ENCODE measurements at regions not wholly inside any gene's neighbourhood (a gene's known extent, or its start where the extent isn't known, plus 50 kb on each side); places are given as distances from the start of the nearest gene placed in this dataset.

GRCh38 chr1:175857756-175858155 lies 114.4 kb upstream of the TNR start:
- no peak overlapping the region for H3K4me3 ChIP-seq (ENCODE audit: low read depth, low read length)
- no peak for TF ChIP-seq MAX (IDR thresholded peaks at IDR 0.05; ENCODE audit: low read depth, low read length)
- TF ChIP-seq, protein P1, sequence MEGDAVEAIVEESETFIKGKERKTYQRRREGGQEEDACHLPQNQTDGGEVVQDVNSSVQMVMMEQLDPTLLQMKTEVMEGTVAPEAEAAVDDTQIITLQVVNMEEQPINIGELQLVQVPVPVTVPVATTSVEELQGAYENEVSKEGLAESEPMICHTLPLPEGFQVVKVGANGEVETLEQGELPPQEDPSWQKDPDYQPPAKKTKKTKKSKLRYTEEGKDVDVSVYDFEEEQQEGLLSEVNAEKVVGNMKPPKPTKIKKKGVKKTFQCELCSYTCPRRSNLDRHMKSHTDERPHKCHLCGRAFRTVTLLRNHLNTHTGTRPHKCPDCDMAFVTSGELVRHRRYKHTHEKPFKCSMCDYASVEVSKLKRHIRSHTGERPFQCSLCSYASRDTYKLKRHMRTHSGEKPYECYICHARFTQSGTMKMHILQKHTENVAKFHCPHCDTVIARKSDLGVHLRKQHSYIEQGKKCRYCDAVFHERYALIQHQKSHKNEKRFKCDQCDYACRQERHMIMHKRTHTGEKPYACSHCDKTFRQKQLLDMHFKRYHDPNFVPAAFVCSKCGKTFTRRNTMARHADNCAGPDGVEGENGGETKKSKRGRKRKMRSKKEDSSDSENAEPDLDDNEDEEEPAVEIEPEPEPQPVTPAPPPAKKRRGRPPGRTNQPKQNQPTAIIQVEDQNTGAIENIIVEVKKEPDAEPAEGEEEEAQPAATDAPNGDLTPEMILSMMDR (IDR thresholded peaks at IDR 0.05; ENCODE audit: low read depth, low read length): no peak
- no peak for DNase-seq (ENCODE audit: low read depth)

DNA sequence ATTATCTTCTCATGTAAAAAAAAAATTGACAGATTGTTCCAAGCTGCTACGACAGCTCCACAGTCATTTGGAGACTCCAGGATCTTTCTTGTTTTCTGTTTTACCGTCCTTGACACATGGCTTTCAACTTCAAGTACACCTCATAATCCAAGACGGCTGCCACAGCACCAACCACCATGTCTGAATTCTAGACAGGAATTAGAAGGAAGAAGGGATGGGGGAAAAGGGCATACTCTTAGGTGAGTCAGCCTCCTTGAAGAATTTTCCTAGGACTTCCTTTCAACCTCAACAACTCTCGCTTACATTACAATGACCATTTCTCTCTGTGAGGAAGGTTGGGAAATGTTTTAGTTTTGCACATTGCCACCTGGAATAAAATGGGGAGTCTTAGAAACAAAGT lies 110.3 kb upstream of the TNR start:
- TF ChIP-seq POLR2A (IDR thresholded peaks at IDR 0.05; ENCODE audit: extremely low read depth, insufficient read length) (no peak), MAX (IDR thresholded peaks at IDR 0.05; ENCODE audit: low read depth, low read length) (no peak), MYC (IDR thresholded peaks at IDR 0.05; ENCODE audit: low read depth, low read length) (no peak)
- TF ChIP-seq, protein P1 (IDR thresholded peaks at IDR 0.05; ENCODE audit: low read depth, low read length): no peak
- no peak overlapping the region for H3K4me3 ChIP-seq (ENCODE audit: low read depth, low read length)
- no peak for DNase-seq (ENCODE audit: low read depth)

DNA sequence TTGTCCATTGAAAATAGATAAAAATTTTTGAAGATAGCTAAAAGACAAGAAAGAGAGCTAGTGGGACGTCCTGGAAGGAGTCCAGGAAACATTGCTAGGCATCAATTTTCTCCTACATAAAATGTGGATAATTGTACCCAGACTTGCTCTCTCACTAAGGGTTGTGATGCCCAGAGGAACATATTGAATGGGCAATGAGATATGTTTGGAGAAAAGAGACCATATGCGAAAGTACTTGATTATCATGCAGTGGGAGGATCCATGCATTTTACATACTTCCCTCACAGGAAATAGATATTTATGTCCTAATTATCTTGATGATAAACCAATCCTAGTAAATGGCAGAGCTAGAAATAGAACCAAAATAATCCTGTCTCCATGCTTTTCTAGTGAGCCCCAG lies 108.4 kb upstream of the TNR start:
- H3K4me3 ChIP-seq (ENCODE audit: low read depth, low read length): no peak overlapping the region
- DNase-seq (ENCODE audit: low read depth): no peak
- TF ChIP-seq MYC (IDR thresholded peaks at IDR 0.05; ENCODE audit: low read depth, low read length) (no peak), POLR2A (IDR thresholded peaks at IDR 0.05; ENCODE audit: extremely low read depth, insufficient read length) (no peak), MAX (IDR thresholded peaks at IDR 0.05; ENCODE audit: low read depth, low read length) (no peak)
- TF ChIP-seq, protein P1 (IDR thresholded peaks at IDR 0.05; ENCODE audit: low read depth, low read length): no peak

GRCh38 chr1:175848329-175848728 lies 104.9 kb upstream of the TNR start:
- no peak for TF ChIP-seq MYC (IDR thresholded peaks at IDR 0.05; ENCODE audit: low read depth, low read length)
- no peak for TF ChIP-seq POLR2A (IDR thresholded peaks at IDR 0.05; ENCODE audit: extremely low read depth, insufficient read length)
- TF ChIP-seq, protein P1 (IDR thresholded peaks at IDR 0.05; ENCODE audit: low read depth, low read length): no peak
- no peak for DNase-seq (ENCODE audit: low read depth)
- H3K4me3 ChIP-seq (ENCODE audit: low read depth, low read length): no peak overlapping the region

GRCh38 chr1:175845985-175846384 lies 102.6 kb upstream of the TNR start:
- no peak for TF ChIP-seq MYC (IDR thresholded peaks at IDR 0.05; ENCODE audit: low read depth, low read length)
- no peak for TF ChIP-seq POLR2A (IDR thresholded peaks at IDR 0.05; ENCODE audit: extremely low read depth, insufficient read length)
- TF ChIP-seq, protein P1 (IDR thresholded peaks at IDR 0.05; ENCODE audit: low read depth, low read length): no peak
- TF ChIP-seq MAX (IDR thresholded peaks at IDR 0.05; ENCODE audit: low read depth, low read length): no peak
- no peak for DNase-seq (ENCODE audit: low read depth)
- H3K4me3 ChIP-seq (ENCODE audit: low read depth, low read length): no peak overlapping the region

- no peak for TF ChIP-seq MYC (IDR thresholded peaks at IDR 0.05; ENCODE audit: low read depth, low read length)
- TF ChIP-seq MAX (IDR thresholded peaks at IDR 0.05; ENCODE audit: low read depth, low read length): no peak
- TF ChIP-seq POLR2A (IDR thresholded peaks at IDR 0.05; ENCODE audit: extremely low read depth, insufficient read length): no peak
- TF ChIP-seq, protein P1 (IDR thresholded peaks at IDR 0.05; ENCODE audit: low read depth, low read length): no peak
- H3K4me3 ChIP-seq (ENCODE audit: low read depth, low read length): no peak overlapping the region
- no peak for DNase-seq (ENCODE audit: low read depth)
Measured at GRCh38 chr1:175845338-175845737, 101.9 kb upstream of the TNR start.

All from NB4 (cell line).